HG02885 (cell line): ENCODE measurements at regions not wholly inside any gene's neighbourhood (a gene's known extent, or its start where the extent isn't known, plus 50 kb on each side); places are given as distances from the start of the nearest gene placed in this dataset.
"Not testable (repeated sequence)": the region's sequence is repeated elsewhere in the genome, so short reads cannot be mapped to it uniquely, and the experiment has no call there.

Source experiments
- ATAC-seq: cut with Tn5 transposase; IDR thresholded peaks from one replicate; pipeline ENCODE4 v1.9.1; 2021; ENCODE audit warnings: mild to moderate bottlenecking; ENCODE audit not compliant: unreplicated experiment, poor library complexity

GRCh38 chrX:40262157-40263013 lies 164.6 kb upstream of the BCOR start:
- ATAC-seq, result no peak

- no peak for ATAC-seq
Observed at GRCh38 chrX:40261833-40262156, 164.0 kb upstream of the BCOR start.

- ATAC-seq, result no peak
Observed at GRCh38 chrX:40260146-40260747, 162.5 kb upstream of the BCOR start.

GRCh38 chrX:40258909-40259308 lies 161.2 kb upstream of the BCOR start:
- ATAC-seq, result no peak

- no peak for ATAC-seq
Observed at GRCh38 chrX:40253771-40254170, 156.0 kb upstream of the BCOR start.

- no peak for ATAC-seq
Observed at GRCh38 chrX:40249582-40249981, 151.8 kb upstream of the BCOR start.

GRCh38 chrX:40248822-40249221 lies 151.1 kb upstream of the BCOR start:
- no peak for ATAC-seq

GRCh38 chrX:40247848-40248622 lies 150.3 kb upstream of the BCOR start:
- ATAC-seq, result no peak

GRCh38 chrX:40247382-40247781 lies 149.6 kb upstream of the BCOR start:
- no peak for ATAC-seq

- ATAC-seq, result no peak
Observed at GRCh38 chrX:40245488-40246071, 147.8 kb upstream of the BCOR start.

GRCh38 chrX:40244980-40245379 lies 147.2 kb upstream of the BCOR start:
- ATAC-seq, result no peak

GRCh38 chrX:40243755-40244515 lies 146.2 kb upstream of the BCOR start:
- ATAC-seq, result no peak

- no peak for ATAC-seq
Observed at GRCh38 chrX:40240844-40241243, 143.1 kb upstream of the BCOR start.

- no peak for ATAC-seq
Observed at GRCh38 chrX:40237731-40238178, 140.0 kb upstream of the BCOR start.

GRCh38 chrX:40230646-40231045 lies 132.9 kb upstream of the BCOR start:
- ATAC-seq, result no peak

- ATAC-seq, result no peak
Observed at GRCh38 chrX:40227125-40227524, 129.4 kb upstream of the BCOR start.

GRCh38 chrX:40224658-40225057 lies 126.9 kb upstream of the BCOR start:
- ATAC-seq, result no peak

- ATAC-seq, result not testable (repeated sequence)
Observed at GRCh38 chrX:40222612-40223011, 124.9 kb upstream of the BCOR start.

- ATAC-seq, result no peak
Observed at GRCh38 chrX:40213092-40213491, 115.3 kb upstream of the BCOR start.

GRCh38 chrX:40209951-40210617 lies 112.3 kb upstream of the BCOR start:
- no peak for ATAC-seq
